Head of caudate nucleus (tissue), 42 donors: ENCODE measurements at regions not wholly inside any gene's neighbourhood (a gene's known extent, or its start where the extent isn't known, plus 50 kb on each side); places are given as distances from the start of the nearest gene placed in this dataset.

ENCODE experiments used
- DNase-seq, 42 donors: peaks; one replicate each; pipeline versions ENCODE4 v3.0.0 to v3.0.0-alpha.2; 2020 to 2021; ENCODE audit warnings: mixed read lengths in 7 of 42
- intact Hi-C: fragments of 100-400 bp; cut with DNase I; formaldehyde crosslinking; loops from one replicate; pipeline ENCODE4 v1.15.0; 2022

GRCh38 chr6:170098428-170099170 is 192.3 kb downstream of the DLL1 start:
- intact Hi-C loops, result no loop called here
- DNase-seq, result peak in 16 of 42 donors; percentile 1 to 39 (median 16)

DNA sequence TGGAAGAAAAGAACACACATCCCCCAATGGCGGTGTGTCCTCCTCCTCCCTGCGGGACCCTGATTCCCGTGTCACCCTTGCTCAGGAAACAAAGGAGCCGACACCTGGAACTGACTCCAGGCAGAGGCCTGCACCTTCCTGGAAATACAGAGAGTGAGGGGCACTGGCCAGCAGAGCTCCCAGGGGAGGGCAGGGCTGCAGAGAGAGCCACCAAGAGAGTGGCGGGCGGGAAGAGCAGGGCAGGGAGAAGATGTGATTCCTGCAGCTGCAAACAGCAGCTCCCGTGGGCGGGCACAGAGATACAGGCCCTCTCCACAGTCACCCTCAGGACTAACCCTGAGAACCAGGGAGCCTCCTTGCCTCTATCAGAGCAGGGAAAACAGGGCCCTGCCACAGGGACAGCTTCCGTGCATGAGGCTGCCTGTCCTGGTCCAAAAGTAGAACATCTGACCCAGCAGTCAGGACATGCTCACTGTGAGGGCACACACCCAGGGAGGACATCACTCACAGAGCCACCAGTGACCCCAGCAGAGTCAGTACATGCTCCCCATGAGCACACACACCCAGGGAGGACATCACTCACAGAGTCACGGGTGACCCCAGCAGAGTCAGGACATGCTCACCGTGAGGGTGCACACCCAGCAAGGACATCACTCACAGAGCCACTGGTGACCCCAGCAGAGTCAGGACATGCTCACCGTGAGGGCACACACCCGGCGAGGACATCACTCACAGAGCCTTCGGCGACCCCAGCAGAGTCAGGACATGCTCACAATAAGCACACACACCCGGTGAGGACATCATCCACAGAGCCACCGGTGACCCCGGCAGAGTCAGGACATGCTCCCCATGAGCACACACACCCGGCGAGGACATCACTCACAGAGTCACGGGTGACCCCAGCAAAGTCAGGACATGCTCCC is 193.1 kb downstream of the DLL1 start:
- peak in 16 of 42 donors; percentile 2 to 32 (median 8) for DNase-seq
- intact Hi-C loops, result no loop called here

DNA sequence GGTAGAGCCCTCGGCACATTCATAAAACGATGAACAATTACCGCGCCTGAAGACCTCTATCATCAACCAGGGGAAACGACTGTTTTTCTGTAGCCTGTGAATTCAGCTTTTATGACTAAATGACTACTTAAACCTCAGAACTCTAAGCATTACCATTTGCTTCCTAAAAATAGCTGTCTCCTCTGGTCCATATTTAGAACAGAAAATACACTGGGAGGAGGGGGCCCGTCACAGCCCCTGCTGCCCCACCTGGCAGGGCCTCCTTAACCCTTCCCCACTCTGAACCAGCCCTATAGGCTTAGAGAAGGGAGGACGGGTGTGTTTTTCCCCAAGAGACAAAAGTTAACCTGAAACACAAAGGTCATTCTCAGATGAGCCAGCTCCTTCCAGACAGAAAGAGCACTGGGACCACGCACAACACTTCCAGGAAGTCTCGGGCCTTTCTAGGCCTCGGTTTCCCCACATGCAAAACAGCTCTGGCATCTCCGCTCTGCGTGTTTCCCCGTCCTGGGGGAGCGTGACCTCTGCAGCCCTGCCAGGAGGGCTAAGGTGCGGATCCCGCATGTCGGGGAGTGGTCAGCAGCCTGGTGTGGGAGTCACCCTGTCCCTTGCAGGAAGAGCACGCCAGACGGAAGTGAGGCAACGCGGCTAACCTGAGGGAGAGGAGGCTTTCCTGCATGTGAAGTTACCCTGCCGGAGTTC is 193.9 kb downstream of the DLL1 start:
- peak in 15 of 42 donors; percentile 2 to 37 (median 11) for DNase-seq
- intact Hi-C loops, result no loop called here

DNA sequence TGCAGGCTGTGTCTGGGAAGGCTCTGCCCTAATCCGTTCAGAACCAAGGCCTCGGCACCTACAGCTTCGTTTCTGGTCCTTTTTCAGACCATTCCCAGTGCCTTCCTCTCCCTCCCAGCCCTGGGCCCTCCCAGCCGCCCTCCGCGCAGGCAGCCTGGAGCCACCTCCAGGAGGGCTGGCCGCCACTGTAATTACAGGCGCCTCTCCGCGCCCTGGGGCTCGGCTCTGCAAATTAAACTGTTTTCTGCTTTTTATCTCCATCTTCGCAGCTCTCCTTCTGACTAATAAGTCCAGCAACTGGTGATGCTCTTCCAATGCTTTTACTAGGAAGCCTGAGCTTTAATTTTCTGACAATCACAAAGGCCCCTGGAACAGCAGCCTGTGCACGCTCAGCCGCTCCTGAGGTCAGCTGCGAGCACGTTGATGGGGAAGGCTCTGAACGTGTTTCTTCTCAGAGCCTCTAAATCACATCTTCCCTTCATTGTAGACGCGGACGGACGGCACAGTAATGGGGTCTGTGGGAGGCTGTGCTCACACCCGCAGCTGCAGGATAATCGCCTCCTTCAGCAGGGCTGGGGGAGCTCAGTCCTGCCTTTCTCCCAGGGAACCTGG is 194.6 kb downstream of the DLL1 start:
- peak in 14 of 42 donors; percentile 1 to 38 (median 18) for DNase-seq
- intact Hi-C loops, result no loop called here

GRCh38 chr6:170095273-170095981 is 195.5 kb downstream of the DLL1 start:
- DNase-seq, result peak in 14 of 42 donors; percentile 5 to 38 (median 17)
- intact Hi-C loops, result no loop called here

- peak in 14 of 42 donors; percentile 3 to 31 (median 14) for DNase-seq
- intact Hi-C loops, result no loop called here
Observed at GRCh38 chr6:170094686-170095272, 196.1 kb downstream of the DLL1 start.

GRCh38 chr6:170093658-170094596 is 197.0 kb downstream of the DLL1 start:
- peak in 16 of 42 donors; percentile 5 to 41 (median 20) for DNase-seq
- intact Hi-C loops, result no loop called here

GRCh38 chr6:170093276-170093657 is 197.6 kb downstream of the DLL1 start:
- intact Hi-C loops, result no loop called here
- DNase-seq, result peak in 23 of 42 donors; percentile 9 to 74 (median 34)

DNA sequence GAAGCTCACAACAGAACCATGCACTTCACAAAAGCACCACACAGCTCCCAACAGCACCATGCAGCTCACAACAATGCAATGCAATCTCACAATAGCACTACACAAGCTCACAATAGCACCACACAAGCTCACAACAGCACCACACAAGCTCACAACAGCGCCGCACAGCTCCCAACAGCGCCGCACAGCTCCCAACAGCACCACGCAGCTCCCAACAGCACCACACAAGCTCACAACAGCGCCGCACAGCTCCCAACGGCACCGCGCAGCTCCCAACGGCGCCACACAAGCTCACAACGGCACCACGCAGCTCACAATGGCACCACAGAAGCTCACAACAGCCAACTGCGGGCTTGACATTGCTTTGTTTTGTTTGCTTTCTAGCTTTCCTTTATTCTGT is 198.1 kb downstream of the DLL1 start:
- peak in 22 of 42 donors; percentile 11 to 59 (median 32) for DNase-seq
- intact Hi-C loops, result no loop called here

GRCh38 chr6:170091639-170092579 is 199.0 kb downstream of the DLL1 start:
- peak in 15 of 42 donors; percentile 0 to 25 (median 6) for DNase-seq
- intact Hi-C loops, result no loop called here

- intact Hi-C loops, result no loop called here
- peak in 19 of 42 donors; percentile 1 to 42 (median 10) for DNase-seq
Observed at GRCh38 chr6:170091000-170091638, 199.8 kb downstream of the DLL1 start.

GRCh38 chr6:170090561-170090960 is 200.3 kb downstream of the DLL1 start:
- intact Hi-C loops, result no loop called here
- DNase-seq, result peak in 17 of 42 donors; percentile 2 to 40 (median 9)

DNA sequence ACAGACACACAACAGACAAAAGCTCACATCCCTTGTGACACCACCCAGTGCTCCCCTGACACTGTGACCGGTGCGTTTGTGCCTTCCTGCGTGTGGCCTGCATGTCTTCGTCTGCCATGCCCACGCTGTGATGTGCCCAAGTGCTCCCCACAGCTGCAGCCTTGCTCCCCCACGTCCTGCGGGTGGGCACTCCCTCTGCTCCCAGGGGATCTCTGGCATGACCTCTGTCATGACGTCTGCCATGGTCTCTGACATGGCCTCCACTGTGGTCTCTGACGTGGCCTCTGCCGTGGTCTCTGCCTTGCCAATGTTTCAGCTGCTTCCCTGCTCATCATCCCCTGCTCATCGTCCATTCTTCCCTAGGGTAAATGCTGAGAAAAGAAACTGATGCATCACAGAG is 200.9 kb downstream of the DLL1 start:
- DNase-seq, result peak in 16 of 42 donors; percentile 3 to 42 (median 20)
- intact Hi-C loops, result no loop called here

DNA sequence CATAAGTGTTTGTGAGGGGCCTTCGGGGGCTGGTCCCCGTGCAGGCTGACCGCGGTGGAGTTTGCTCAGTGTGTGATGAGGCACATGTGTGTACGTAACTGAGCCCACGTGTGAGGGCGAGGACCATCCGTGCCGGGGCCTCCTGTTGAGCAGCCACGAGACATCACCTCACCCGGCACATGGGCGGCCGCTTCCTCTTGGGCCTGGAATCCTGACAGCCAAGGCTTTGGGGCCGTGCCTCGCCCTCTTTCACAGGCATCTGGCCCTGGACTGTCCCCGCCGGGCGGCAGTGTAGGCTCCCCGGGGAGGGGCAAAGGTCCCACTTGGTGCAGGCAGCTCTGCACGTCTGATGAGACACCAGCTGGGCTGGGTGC is 202.3 kb downstream of the DLL1 start:
- DNase-seq, result peak in 21 of 42 donors; percentile 1 to 43 (median 16)
- intact Hi-C loops, result no loop called here

DNA sequence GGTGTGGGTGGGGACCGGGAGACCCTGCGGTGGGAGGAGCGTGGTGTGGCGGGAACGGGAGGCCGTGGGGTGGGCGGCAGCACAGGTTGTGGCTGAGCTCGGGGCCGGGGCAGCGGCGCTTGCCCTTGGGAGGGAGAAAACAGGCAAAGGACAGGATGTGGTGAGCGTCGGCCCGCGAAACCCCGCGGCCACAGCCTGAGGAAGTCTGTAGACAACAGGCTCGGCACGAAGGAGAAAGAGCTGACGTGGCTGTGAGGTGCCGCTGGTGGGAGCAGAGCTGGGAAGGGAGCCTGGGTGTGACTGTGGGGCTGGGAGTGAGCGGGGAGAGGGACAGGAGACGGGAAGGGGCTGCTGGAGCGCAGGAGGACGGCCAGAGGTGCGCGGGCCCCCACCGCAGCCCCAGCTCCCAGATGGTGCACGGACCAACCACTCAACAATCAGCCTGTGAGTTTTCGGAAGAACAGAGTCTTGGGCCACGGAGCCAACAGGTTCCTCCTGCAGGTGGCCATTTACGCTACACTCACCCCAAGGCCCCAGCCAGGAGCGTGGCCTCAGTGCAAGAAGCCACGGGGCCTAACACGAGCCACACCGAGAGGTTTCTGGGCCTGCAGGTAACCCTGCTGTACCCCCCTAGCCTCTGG is 202.8 kb downstream of the DLL1 start:
- intact Hi-C loops, result no loop called here
- peak in 23 of 42 donors; percentile 7 to 49 (median 26) for DNase-seq
